Neural progenitor cell (in vitro differentiated cells): ENCODE measurements at regions not wholly inside any gene's neighbourhood (a gene's known extent, or its start where the extent isn't known, plus 50 kb on each side); places are given as distances from the start of the nearest gene placed in this dataset.
"Not testable (repeated sequence)": the region's sequence is repeated elsewhere in the genome, so short reads cannot be mapped to it uniquely, and the experiment has no call there.

Source experiments
- DNase-seq: peaks from one replicate; pipeline ENCODE4 v3.0.0-alpha.2; 2016; ENCODE audit warnings: low spot score
- H2AFZ ChIP-seq: fragments of 200-600 bp; sonication (generic); replicated peaks from 2 replicates; pipeline ENCODE4 v1.6.1; 2016; ENCODE audit warnings: antibody characterized with exemption
- H3F3A ChIP-seq: fragments of 200-600 bp; sonication (generic); 2 replicates; pipeline ENCODE4 v1.6.1; 2016; ENCODE audit warnings: antibody characterized with exemption, low read depth
- H3K27ac ChIP-seq: fragments of 200-600 bp; sonication (generic); 2 replicates; pipeline ENCODE4 v1.5.1; 2016; ENCODE audit warnings: mild to moderate bottlenecking
- H3K27me3 ChIP-seq: fragments of 200-600 bp; sonication (generic); 2 replicates; pipeline ENCODE4 v1.6.1; 2016; ENCODE audit warnings: mild to moderate bottlenecking, moderate library complexity
- H3K36me3 ChIP-seq: fragments of 200-600 bp; sonication (generic); 2 replicates; pipeline ENCODE4 v1.5.1; 2016
- H3K4me1 ChIP-seq: fragments of 200-600 bp; sonication (generic); 2 replicates; pipeline ENCODE4 v1.6.1; 2016; ENCODE audit warnings: mixed run types
- H3K4me2 ChIP-seq: fragments of 200-600 bp; sonication (generic); 2 replicates; pipeline ENCODE4 v1.6.1; 2016
- H3K4me3 ChIP-seq: fragments of 200-600 bp; sonication (generic); 2 replicates; pipeline ENCODE4 v1.5.1; 2016
- H3K79me2 ChIP-seq: fragments of 200-600 bp; sonication (generic); 2 replicates; pipeline ENCODE4 v1.6.1; 2016; ENCODE audit warnings: low read depth
- H3K9ac ChIP-seq: fragments of 200-600 bp; sonication (generic); 2 replicates; pipeline ENCODE4 v1.6.1; 2016
- H3K9me3 ChIP-seq: fragments of 200-600 bp; sonication (generic); 2 replicates; pipeline ENCODE4 v1.5.1; 2016; ENCODE audit warnings: low read depth
- H4K20me1 ChIP-seq: fragments of 200-600 bp; sonication (generic); 2 replicates; pipeline ENCODE4 v1.6.1; 2016; ENCODE audit warnings: low read depth
- H3K27ac Mint-ChIP-seq: 3 replicates; pipeline ENCODE4 v1.8.0; 2021; ENCODE audit warnings: mixed read lengths
- H3K27me3 Mint-ChIP-seq: 2 replicates; pipeline ENCODE4 v1.8.0; 2022; ENCODE audit warnings: low read depth, mild to moderate bottlenecking, inconsistent platforms, moderate library complexity, mixed read lengths; ENCODE audit not compliant: insufficient read depth
- H3K36me3 Mint-ChIP-seq: 3 replicates; pipeline ENCODE4 v1.8.0; 2021; ENCODE audit warnings: mixed read lengths
- H3K4me1 Mint-ChIP-seq: 3 replicates; pipeline ENCODE4 v1.8.0; 2021; ENCODE audit warnings: mixed read lengths
- H3K4me3 Mint-ChIP-seq: 3 replicates; pipeline ENCODE4 v1.8.0; 2021; ENCODE audit warnings: mild to moderate bottlenecking, moderate library complexity, mixed read lengths
- H3K9me3 Mint-ChIP-seq: 3 replicates; pipeline ENCODE4 v1.8.0; 2020; ENCODE audit warnings: mixed read lengths
- EZH2 ChIP-seq: fragments of 200-600 bp; sonication (generic); IDR thresholded peaks from 2 replicates; pipeline ENCODE4 v1.6.1; 2017; ENCODE audit warnings: antibody characterized with exemption, mild to moderate bottlenecking, moderate library complexity
- EZH2phosphoT487 ChIP-seq: fragments of 200-600 bp; sonication (generic); IDR thresholded peaks from 2 replicates; pipeline ENCODE4 v1.6.1; 2017; ENCODE audit warnings: antibody characterized with exemption
- TF ChIP-seq, protein P1 (sequence below): fragments of 200-600 bp; sonication (generic); IDR thresholded peaks from 2 replicates; pipeline ENCODE4 v1.5.1; 2017; ENCODE audit warnings: antibody characterized with exemption, mild to moderate bottlenecking

DNA sequence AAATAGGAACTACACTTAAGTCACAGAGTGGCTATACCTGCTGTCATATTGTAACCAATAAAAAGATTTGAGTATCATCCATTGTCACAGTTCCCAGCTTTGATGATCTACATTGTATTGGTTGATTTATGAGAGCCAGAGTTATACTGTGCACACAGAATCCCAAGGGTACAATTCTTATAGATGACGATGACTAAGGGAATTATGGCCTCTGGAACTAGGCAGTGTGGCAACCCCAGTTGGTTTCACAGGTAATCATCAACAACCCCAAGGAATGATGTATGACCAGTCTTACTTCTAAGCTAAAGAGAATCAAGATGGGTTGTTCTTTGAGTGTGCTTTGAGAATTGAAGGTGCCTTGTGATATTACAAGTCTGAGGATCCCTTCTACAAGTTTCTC, 217.3 kb downstream of the ETAA1 start:
- Histone ChIP-seq H3K79me2 (no peaks in the 10 kb centered on the region), H3K27me3 (no peaks in the 10 kb centered on the region), H3K9me3 (no peaks in the 10 kb centered on the region), H3K4me3 (no peak overlapping the region), H3F3A (no peaks in the 10 kb centered on the region), H3K36me3 (no peaks in the 10 kb centered on the region), H4K20me1 (no peaks in the 10 kb centered on the region), H3K27ac (no peak overlapping the region), H2AFZ (no peak overlapping the region), H3K4me2 (no peak overlapping the region), H3K4me1 (no peaks in the 10 kb centered on the region), H3K9ac (no peak overlapping the region)
- no peak for DNase-seq
- H3K27ac Mint-ChIP-seq = no peak overlapping the region
- no peaks in the 10 kb centered on the region for H3K9me3 Mint-ChIP-seq
- peaks cover 13% of the 10 kb centered on the region for H3K4me1 Mint-ChIP-seq
- H3K27me3 Mint-ChIP-seq = no peaks in the 10 kb centered on the region
- H3K36me3 Mint-ChIP-seq = no peaks in the 10 kb centered on the region
- H3K4me3 Mint-ChIP-seq = no peak overlapping the region
- no peak for TF ChIP-seq EZH2
- TF ChIP-seq EZH2phosphoT487 = no peak
- TF ChIP-seq, protein P1, sequence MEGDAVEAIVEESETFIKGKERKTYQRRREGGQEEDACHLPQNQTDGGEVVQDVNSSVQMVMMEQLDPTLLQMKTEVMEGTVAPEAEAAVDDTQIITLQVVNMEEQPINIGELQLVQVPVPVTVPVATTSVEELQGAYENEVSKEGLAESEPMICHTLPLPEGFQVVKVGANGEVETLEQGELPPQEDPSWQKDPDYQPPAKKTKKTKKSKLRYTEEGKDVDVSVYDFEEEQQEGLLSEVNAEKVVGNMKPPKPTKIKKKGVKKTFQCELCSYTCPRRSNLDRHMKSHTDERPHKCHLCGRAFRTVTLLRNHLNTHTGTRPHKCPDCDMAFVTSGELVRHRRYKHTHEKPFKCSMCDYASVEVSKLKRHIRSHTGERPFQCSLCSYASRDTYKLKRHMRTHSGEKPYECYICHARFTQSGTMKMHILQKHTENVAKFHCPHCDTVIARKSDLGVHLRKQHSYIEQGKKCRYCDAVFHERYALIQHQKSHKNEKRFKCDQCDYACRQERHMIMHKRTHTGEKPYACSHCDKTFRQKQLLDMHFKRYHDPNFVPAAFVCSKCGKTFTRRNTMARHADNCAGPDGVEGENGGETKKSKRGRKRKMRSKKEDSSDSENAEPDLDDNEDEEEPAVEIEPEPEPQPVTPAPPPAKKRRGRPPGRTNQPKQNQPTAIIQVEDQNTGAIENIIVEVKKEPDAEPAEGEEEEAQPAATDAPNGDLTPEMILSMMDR = no peak

DNA sequence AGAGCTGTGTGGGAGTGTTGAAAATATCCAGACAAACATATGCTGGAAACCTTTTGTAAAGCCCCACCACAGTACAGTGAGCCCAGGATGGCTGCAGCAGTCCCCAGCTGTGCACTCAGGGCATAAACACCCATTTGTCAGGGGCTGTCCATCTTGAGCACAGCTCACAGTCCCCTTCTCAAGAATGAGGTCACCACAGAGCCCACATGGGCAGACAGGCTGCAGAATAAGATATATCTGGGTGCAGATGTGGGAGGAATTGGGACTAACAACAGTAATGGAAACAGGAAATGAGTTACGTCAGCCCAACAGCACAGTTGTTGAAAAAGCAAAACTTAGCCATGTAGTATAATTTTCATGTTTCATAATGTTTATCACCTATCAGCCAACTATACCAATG, 219.6 kb downstream of the ETAA1 start:
- Histone ChIP-seq H3K9me3 (no peaks in the 10 kb centered on the region), H3K79me2 (no peaks in the 10 kb centered on the region), H3K4me2 (no peak overlapping the region), H3K4me1 (no peaks in the 10 kb centered on the region), H2AFZ (no peak overlapping the region), H3K36me3 (no peaks in the 10 kb centered on the region), H3K9ac (no peak overlapping the region), H3K27me3 (no peaks in the 10 kb centered on the region), H3K4me3 (no peak overlapping the region), H4K20me1 (no peaks in the 10 kb centered on the region), H3K27ac (no peak overlapping the region), H3F3A (no peaks in the 10 kb centered on the region)
- no peak overlapping the region for H3K27ac Mint-ChIP-seq
- H3K4me1 Mint-ChIP-seq = peaks cover 13% of the 10 kb centered on the region
- H3K27me3 Mint-ChIP-seq = no peaks in the 10 kb centered on the region
- H3K9me3 Mint-ChIP-seq = no peaks in the 10 kb centered on the region
- H3K4me3 Mint-ChIP-seq = no peak overlapping the region
- H3K36me3 Mint-ChIP-seq = no peaks in the 10 kb centered on the region
- no peak for TF ChIP-seq EZH2
- TF ChIP-seq, protein P1 = no peak
- TF ChIP-seq EZH2phosphoT487 = no peak
- no peak for DNase-seq

DNA sequence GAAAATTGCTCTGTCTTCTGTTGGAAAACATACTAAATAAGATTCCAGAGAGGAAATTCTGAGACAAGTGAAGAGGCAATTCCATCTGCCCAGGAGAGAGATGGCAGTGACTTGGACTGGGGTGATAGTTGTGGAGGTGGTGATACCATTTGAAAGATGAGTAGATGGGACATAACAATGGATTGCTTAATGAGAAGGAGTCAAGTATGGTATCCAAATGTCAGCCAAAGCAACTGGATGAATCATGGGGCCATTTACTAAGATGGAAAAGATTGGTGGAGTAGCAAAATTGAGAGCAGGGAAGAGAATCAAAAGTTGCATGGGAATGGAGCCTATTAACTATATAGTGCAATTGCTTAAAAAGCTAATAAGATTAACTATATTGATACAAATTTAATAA, 222.1 kb downstream of the ETAA1 start:
- Mint-ChIP-seq H3K27me3 (no peaks in the 10 kb centered on the region), H3K9me3 (no peaks in the 10 kb centered on the region), H3K4me1 (no peaks in the 10 kb centered on the region), H3K4me3 (no peak overlapping the region), H3K27ac (no peak overlapping the region), H3K36me3 (no peaks in the 10 kb centered on the region)
- H2AFZ ChIP-seq = no peak overlapping the region
- no peak for DNase-seq
- H3K27me3 ChIP-seq = no peaks in the 10 kb centered on the region
- H3K79me2 ChIP-seq = no peaks in the 10 kb centered on the region
- no peaks in the 10 kb centered on the region for H3K4me1 ChIP-seq
- H3K36me3 ChIP-seq = no peaks in the 10 kb centered on the region
- no peaks in the 10 kb centered on the region for H3K9me3 ChIP-seq
- no peaks in the 10 kb centered on the region for H4K20me1 ChIP-seq
- H3K4me2 ChIP-seq = no peak overlapping the region
- H3K4me3 ChIP-seq = no peak overlapping the region
- H3F3A ChIP-seq = no peaks in the 10 kb centered on the region
- no peak overlapping the region for H3K9ac ChIP-seq
- TF ChIP-seq EZH2phosphoT487 (no peak), EZH2 (no peak)
- TF ChIP-seq, protein P1 = no peak
- no peak overlapping the region for H3K27ac ChIP-seq

DNA sequence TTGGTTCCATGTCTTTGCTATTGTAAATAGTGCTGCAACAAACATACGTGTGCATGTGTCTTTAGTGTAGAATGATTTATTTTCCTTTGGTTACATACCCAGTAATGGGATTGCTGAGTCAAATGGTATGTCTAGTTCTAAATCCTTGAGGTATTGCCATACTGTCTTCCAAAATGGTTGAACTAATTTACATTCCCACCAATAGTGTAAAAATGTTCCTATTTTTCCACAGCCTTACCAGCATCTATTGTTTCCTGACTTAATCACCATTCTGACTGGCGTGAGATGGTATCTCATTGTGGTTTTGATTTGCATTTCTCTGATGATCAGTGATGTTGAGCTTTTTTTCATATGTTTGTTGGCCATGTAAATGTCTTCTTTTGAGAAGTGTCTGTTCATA, 226.6 kb downstream of the ETAA1 start:
- H3K36me3 Mint-ChIP-seq, H3K9me3 Mint-ChIP-seq, H3K4me3 ChIP-seq, H2AFZ ChIP-seq, DNase-seq, H3K27ac ChIP-seq, H3K9me3 ChIP-seq, H3K79me2 ChIP-seq, H3F3A ChIP-seq, H3K4me2 ChIP-seq, H3K27me3 ChIP-seq, H3K36me3 ChIP-seq, H3K4me3 Mint-ChIP-seq, H3K9ac ChIP-seq, H4K20me1 ChIP-seq, H3K27ac Mint-ChIP-seq, H3K27me3 Mint-ChIP-seq: not testable (repeated sequence)
- peaks cover 15% of the 10 kb centered on the region for H3K4me1 Mint-ChIP-seq
- peaks cover 20% of the 10 kb centered on the region for H3K4me1 ChIP-seq
